Skin epidermis (tissue), 12 donors: ENCODE measurements at regions not wholly inside any gene's neighbourhood (a gene's known extent, or its start where the extent isn't known, plus 50 kb on each side); places are given as distances from the start of the nearest gene placed in this dataset.
"Not testable (repeated sequence)": the region's sequence is repeated elsewhere in the genome, so short reads cannot be mapped to it uniquely, and the experiment has no call there.

Experiments used
- H3K27ac ChIP-seq, 21 experiments: fragments of 200-600 bp; sonication (generic) in 11 of 21; one replicate each; pipeline ENCODE4 v1.5.0; 2020; ENCODE audit warnings: mild to moderate bottlenecking in 3 of 21, inconsistent platforms in 2 of 21, moderate library complexity in 2 of 21
- H3K4me3 ChIP-seq, 7 experiments: fragments of 200-600 bp; sonication (generic) in 2 of 7; one replicate each; pipeline ENCODE4 v1.5.0; 2020; ENCODE audit warnings: inconsistent platforms in 2 of 7, mild to moderate bottlenecking in 2 of 7, moderate library complexity in 1 of 7

DNA sequence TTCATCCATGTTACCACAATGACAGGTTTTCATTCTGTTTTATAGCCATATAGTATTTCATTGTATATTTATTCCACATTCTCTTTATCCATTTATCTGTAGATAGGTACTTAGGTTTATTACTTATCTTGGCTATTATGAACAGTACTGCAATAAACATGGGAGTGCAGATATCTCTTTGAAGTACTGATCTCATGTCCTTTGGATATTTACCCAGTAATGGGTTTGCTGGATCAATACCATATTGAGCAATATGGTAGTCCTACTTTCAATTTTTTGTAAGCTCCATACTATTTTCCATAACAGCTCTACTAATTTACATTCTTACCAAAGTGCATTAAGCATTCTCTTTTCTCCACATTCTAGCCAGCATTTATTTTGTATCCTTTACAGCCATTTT, 235.8 kb upstream of the ALG10 start:
- no peak overlapping the region for H3K4me3 ChIP-seq
- no peak overlapping the region for H3K27ac ChIP-seq

DNA sequence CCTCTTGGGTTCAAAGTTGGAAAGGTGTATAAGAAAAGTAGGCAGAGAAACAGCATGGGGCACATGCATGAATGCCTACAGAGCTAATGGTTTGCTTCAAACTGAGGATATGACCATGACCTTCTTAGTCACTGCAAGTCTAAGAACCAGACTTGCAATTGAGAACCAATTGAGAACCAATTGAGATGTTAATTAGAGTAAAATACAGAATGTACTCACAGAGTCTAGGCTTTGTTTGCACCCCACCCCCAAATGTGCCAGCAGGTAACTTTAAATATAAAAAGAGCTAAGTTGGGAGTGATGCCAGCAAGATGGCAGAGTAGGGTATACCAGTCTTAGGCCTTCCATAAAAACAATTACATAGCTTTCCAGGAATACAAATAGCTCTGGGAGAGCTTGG, 227.3 kb upstream of the ALG10 start:
- H3K27ac ChIP-seq, result no peak overlapping the region
- no peak overlapping the region for H3K4me3 ChIP-seq

DNA sequence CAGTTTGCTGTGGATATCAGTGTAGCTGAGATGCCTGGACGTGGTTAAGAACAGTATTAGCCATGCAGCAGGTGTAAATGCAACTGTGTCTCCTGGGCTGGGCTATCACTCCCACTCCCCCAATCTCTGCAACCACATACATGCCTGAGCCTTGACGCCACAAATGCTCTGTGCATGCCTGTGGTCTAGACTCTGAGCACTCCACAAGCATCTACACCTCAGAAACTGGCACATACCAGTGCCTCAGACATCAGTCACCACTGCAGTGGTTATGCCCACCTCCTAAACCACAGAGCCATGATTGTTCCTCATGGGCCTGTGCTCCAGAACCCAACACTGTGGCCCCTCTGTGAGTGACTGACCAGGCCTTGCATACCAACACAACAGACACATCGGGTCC, 226.8 kb upstream of the ALG10 start:
- no peak overlapping the region for H3K4me3 ChIP-seq
- H3K27ac ChIP-seq, result no peak overlapping the region

- no peak overlapping the region for H3K27ac ChIP-seq
- H3K4me3 ChIP-seq, result no peak overlapping the region
Observed at GRCh38 chr12:33813536-33813935, 208.8 kb upstream of the ALG10 start.

GRCh38 chr12:33817713-33818112, 204.6 kb upstream of the ALG10 start:
- no peak overlapping the region for H3K4me3 ChIP-seq
- H3K27ac ChIP-seq, result no peak overlapping the region

DNA sequence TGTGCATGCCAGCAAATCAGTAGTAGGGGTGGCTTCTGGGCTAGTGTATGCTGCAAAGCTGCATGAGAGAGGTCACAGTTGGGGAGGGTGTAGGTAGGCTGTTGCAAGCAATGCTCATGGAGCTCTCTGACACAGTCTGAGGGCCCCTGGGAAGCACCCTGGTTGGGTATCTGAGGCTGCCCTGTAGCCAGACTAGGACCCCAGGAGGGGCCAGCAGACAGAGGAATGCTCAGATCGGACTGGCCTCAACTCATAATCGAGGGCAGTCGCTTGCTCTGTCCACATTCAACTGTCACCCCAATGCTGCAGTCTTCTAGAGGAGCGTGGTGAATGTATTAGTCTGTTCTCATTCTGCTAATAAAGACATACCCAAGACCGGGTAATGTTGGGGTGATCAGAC, 204.0 kb upstream of the ALG10 start:
- H3K27ac ChIP-seq, result no peak overlapping the region

GRCh38 chr12:33825442-33825841, 196.9 kb upstream of the ALG10 start:
- H3K4me3 ChIP-seq, result no peak overlapping the region
- H3K27ac ChIP-seq, result no peak overlapping the region

More for the DNA sequence above, 204.0 kb upstream of the ALG10 start:
- H3K4me3 ChIP-seq, result no peak overlapping the region

- no peak overlapping the region for H3K27ac ChIP-seq
- no peak overlapping the region for H3K4me3 ChIP-seq
Observed at GRCh38 chr12:33825986-33826602, 196.2 kb upstream of the ALG10 start.

DNA sequence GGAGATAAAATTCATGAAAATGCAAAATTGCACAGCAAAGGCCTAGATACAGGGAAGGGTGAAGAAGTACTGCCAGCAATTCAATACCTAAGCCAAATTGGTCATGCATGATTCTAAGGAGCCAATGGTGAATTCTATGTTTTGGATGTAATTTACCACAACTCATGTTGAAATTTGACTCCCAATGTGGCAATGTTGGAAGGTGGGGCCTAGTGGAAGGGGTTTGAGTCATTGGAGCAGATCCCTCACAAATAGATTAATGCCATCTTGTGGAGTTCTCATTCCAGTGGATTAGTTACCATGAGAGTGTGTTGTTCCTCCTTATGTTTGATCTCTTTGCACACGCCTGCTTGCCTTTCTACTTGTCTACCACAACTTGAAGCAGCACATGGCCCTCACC, 194.0 kb upstream of the ALG10 start:
- H3K27ac ChIP-seq, result no peak overlapping the region
- H3K4me3 ChIP-seq, result no peak overlapping the region

DNA sequence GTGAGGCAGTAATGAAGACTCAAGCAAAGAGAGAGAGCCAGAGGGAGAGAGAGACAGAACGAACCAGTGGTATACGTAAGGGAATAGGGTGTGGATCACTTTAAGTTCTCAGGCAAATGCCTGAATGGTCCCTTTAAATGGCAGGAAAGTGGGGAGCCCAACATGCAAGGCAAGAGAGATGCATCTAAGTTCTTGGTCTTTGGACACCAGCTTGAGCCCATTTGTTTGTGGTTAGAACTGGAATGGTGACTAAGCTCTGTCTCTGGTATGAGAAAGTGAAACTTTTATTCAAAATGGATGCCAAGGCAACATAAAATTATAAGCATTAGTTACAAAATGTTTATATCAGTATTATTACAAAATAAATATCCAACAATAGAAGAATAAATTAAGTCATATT, 192.2 kb upstream of the ALG10 start:
- Histone ChIP-seq H3K4me3 (no peak overlapping the region), H3K27ac (no peak overlapping the region)

DNA sequence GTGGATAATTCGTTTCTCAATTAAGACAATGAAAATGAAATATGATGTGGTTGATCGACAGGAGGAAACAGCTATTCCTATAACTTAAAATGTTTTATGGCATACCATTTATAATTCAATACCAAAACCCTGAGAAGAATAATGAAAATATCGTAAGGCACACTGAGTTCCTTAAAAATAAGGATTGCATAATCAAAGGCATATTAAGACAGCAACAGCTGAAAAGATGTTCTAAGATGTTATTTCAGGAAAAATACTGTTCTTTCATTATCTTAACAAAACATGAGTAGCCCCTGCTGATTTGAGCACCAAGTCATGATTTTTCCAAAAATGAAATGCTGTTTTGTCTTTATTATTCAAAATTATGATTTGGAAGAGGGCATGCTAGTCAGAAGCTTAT, 189.4 kb upstream of the ALG10 start:
- H3K27ac ChIP-seq, result no peak overlapping the region
- no peak overlapping the region for H3K4me3 ChIP-seq

DNA sequence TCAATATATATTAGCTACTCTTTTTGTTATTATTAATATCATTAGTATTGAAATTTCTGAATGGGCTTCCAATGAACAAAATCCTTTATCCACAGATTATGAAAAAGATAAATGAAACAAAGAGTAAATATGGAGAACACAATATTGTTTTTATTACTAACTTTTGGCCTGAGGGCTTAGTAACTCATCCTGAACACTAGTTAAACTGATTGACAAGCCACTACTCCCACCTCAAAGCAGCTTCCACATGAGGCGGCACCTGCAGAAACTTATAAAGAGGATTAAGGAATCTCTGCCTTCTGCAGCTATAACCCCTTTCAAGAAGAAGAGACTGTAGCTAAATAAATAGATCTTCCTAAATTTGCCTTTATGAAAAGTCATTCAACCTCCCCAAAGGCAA, 187.6 kb upstream of the ALG10 start:
- no peak overlapping the region for H3K4me3 ChIP-seq
- H3K27ac ChIP-seq, result no peak overlapping the region

GRCh38 chr12:33876618-33877017, 145.7 kb upstream of the ALG10 start:
- no peak overlapping the region for H3K4me3 ChIP-seq
- H3K27ac ChIP-seq, result no peak overlapping the region

DNA sequence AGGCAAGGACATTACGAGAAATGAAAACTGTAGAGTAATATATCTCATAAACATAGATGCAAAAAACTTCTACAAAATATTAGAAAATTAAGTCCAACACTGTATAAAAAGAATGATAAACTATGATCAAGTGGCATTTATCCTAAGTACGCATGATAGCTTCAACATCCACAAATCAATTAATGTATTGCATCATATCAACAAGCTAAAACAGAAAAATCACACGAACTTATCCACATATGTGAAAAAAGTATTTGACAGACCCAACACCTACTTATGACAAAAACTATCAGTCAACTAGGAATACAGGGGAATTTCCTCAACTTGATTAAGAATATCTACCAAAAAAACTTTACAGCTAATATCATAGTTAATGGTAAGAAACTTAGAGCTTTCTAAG, 129.9 kb upstream of the ALG10 start:
- H3K4me3 ChIP-seq, result no peak overlapping the region
- H3K27ac ChIP-seq, result no peak overlapping the region

GRCh38 chr12:33920460-33920859, 101.8 kb upstream of the ALG10 start:
- H3K4me3 ChIP-seq, H3K27ac ChIP-seq: not testable (repeated sequence)

DNA sequence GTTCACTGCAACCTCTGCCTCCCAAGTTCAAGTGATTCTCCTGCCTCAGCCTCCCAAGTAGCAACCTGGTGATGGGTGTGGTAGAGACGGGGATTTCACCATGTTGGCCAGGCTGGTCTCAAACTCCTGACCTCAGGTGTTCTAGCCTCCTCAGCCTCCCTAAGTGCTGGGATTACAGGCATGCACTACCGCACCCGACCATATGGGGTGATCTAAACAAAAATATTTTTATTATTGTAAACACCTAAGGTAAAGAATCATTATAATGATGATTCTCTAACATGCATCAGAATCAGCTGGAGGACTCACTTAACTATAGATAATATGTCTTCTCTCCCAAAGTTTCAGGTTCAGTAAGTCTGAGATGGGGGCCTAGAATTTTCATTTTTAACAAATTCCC, 96.2 kb upstream of the ALG10 start:
- H3K27ac ChIP-seq, result no peak overlapping the region
- no peak overlapping the region for H3K4me3 ChIP-seq

DNA sequence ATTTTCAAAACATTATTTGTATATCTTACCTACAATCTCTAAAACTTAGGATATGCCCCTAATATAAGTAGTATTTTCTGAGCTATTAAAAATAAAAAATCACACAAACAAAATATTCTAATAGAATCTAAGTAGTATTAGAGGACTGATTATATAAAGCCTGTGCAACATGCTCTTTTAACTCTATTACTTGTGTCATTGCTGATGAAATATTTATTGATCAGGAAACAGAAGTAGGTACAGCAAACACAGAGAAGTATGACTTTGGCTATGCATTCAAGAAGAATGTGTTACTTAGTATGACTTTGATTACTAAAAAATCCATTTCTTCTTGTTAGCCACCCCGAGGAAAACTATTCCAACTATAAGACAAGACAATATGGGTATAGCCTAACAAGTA, 84.6 kb upstream of the ALG10 start:
- H3K27ac ChIP-seq, H3K4me3 ChIP-seq: not testable (repeated sequence)

- Histone ChIP-seq H3K4me3 (no peak overlapping the region), H3K27ac (no peak overlapping the region)
Observed at GRCh38 chr12:33942172-33942571, 80.1 kb upstream of the ALG10 start.

GRCh38 chr12:33944703-33945437, 77.4 kb upstream of the ALG10 start:
- Histone ChIP-seq H3K27ac (no peak overlapping the region), H3K4me3 (no peak overlapping the region)

GRCh38 chr12:33945438-33945784, 76.9 kb upstream of the ALG10 start:
- no peak overlapping the region for H3K27ac ChIP-seq
- H3K4me3 ChIP-seq, result no peak overlapping the region

GRCh38 chr12:33966219-33966618, 56.1 kb upstream of the ALG10 start:
- H3K4me3 ChIP-seq, H3K27ac ChIP-seq: not testable (repeated sequence)

- H3K27ac ChIP-seq, result no peak overlapping the region
Observed at GRCh38 chr12:33967760-33968159, 54.5 kb upstream of the ALG10 start.

More at GRCh38 chr12:33967760-33968159, 54.5 kb upstream of the ALG10 start:
- H3K4me3 ChIP-seq, result no peak overlapping the region
